Transverse colon (tissue), 4 donors: ENCODE measurements at regions not wholly inside any gene's neighbourhood (a gene's known extent, or its start where the extent isn't known, plus 50 kb on each side); places are given as distances from the start of the nearest gene placed in this dataset.

ENCODE experiments used
- CTCF ChIP-seq, 5 experiments: fragments of 200-600 bp in 3 of 5; fragments of 450-650 bp in 2 of 5; sonication (generic) in 3 of 5; IDR thresholded peaks; 1 replicate in 2 of 5; 2 replicates in 3 of 5; pipeline ENCODE4 v1.5.1; 2016 to 2017; ENCODE audit warnings: antibody characterized with exemption in 5 of 5, inconsistent platforms in 3 of 5, mild to moderate bottlenecking in 2 of 5, moderate library complexity in 1 of 5
- POLR2AphosphoS5 ChIP-seq, 3 donors: sonication (generic); formaldehyde crosslinking; IDR thresholded peaks; one replicate each; pipeline ENCODE4 v1.6.1; 2016; ENCODE audit warnings: antibody characterized with exemption in 3 of 3

GRCh38 chr4:184934184-184934583, 84.1 kb upstream of the HELT start:
- no peak for TF ChIP-seq CTCF (IDR thresholded peaks at IDR 0.05)
- no peak for TF ChIP-seq POLR2AphosphoS5 (IDR thresholded peaks at IDR 0.05)
